Upper lobe of left lung (tissue), 4 donors: ENCODE measurements at regions not wholly inside any gene's neighbourhood (a gene's known extent, or its start where the extent isn't known, plus 50 kb on each side); places are given as distances from the start of the nearest gene placed in this dataset.

Experiments
- CTCF ChIP-seq, 6 experiments: fragments of 450-650 bp in 4 of 6; fragments of 200-600 bp in 2 of 6; sonication (generic) in 2 of 6; IDR thresholded peaks; one replicate each; pipeline ENCODE4 v1.5.1; 2016 to 2019; ENCODE audit warnings: antibody characterized with exemption in 6 of 6
- POLR2AphosphoS5 ChIP-seq, 2 donors: sonication (generic); formaldehyde crosslinking; IDR thresholded peaks; one replicate each; pipeline ENCODE4 v1.5.1; 2017; ENCODE audit warnings: antibody characterized with exemption in 2 of 2

- no peak for TF ChIP-seq CTCF (IDR thresholded peaks at IDR 0.05)
- TF ChIP-seq POLR2AphosphoS5 (IDR thresholded peaks at IDR 0.05): no peak
Measured at GRCh38 chr4:75101906-75102786, 169.2 kb downstream of the PARM1 start.
